Astrocyte (in vitro differentiated cells and primary cell): ENCODE measurements at regions not wholly inside any gene's neighbourhood (a gene's known extent, or its start where the extent isn't known, plus 50 kb on each side); places are given as distances from the start of the nearest gene placed in this dataset.

Experiments
- DNase-seq: peaks from one replicate; pipeline ENCODE4 v3.0.0-alpha.2; 2010; ENCODE audit warnings: low read depth
- FAIRE-seq: peaks from 2 replicates; lab custom pipeline; 2011; peaks lifted over from hg19 to GRCh38; lab: Jason Lieb, UNC
- H2AFZ ChIP-seq: 2 replicates; pipeline ENCODE4 v1.6.0; 2012; ENCODE audit warnings: low read depth, low read length, inconsistent platforms
- H3K27ac ChIP-seq: 2 replicates; pipeline ENCODE4 v1.5.1; 2011; ENCODE audit warnings: low read depth, low read length, inconsistent platforms
- H3K27me3 ChIP-seq: 2 replicates; pipeline ENCODE4 v1.6.0; 2011; ENCODE audit warnings: low read length, inconsistent platforms; ENCODE audit not compliant: insufficient read depth
- H3K36me3 ChIP-seq: 2 replicates; pipeline ENCODE4 v1.5.1; 2011; ENCODE audit warnings: low read length, inconsistent platforms; ENCODE audit not compliant: insufficient read depth
- H3K4me1 ChIP-seq: 2 replicates; pipeline ENCODE4 v1.5.1; 2011; ENCODE audit warnings: low read length, inconsistent platforms; ENCODE audit not compliant: insufficient read depth
- H3K4me2 ChIP-seq: 2 replicates; pipeline ENCODE4 v1.6.0; 2012; ENCODE audit warnings: low read length, inconsistent platforms
- H3K4me3 ChIP-seq: 2 replicates; pipeline ENCODE4 v1.5.1; 2011; ENCODE audit warnings: low read depth, mild to moderate bottlenecking, low read length, inconsistent platforms; ENCODE audit not compliant: insufficient read depth
- H3K79me2 ChIP-seq: 2 replicates; pipeline ENCODE4 v1.6.0; 2012; ENCODE audit warnings: mild to moderate bottlenecking, low read length, inconsistent platforms; ENCODE audit not compliant: insufficient read depth
- H3K9ac ChIP-seq: 2 replicates; pipeline ENCODE4 v1.6.0; 2012; ENCODE audit warnings: mild to moderate bottlenecking, low read length, inconsistent platforms
- H3K9me3 ChIP-seq: 2 replicates; pipeline ENCODE4 v1.5.1; 2012; ENCODE audit warnings: low read depth, mild to moderate bottlenecking, low read length, inconsistent platforms; ENCODE audit not compliant: insufficient read depth
- H4K20me1 ChIP-seq: 2 replicates; pipeline ENCODE4 v1.6.0; 2012; ENCODE audit warnings: low read length, inconsistent platforms; ENCODE audit not compliant: insufficient read depth
- H3K27ac Mint-ChIP-seq: one replicate; pipeline ENCODE4 v1.8.0; 2021; ENCODE audit warnings: mild to moderate bottlenecking, mixed read lengths; ENCODE audit not compliant: unreplicated experiment
- H3K27me3 Mint-ChIP-seq: one replicate; pipeline ENCODE4 v1.8.0; 2021; ENCODE audit warnings: low read depth, mixed read lengths; ENCODE audit not compliant: unreplicated experiment
- H3K36me3 Mint-ChIP-seq: one replicate; pipeline ENCODE4 v1.8.0; 2021; ENCODE audit warnings: low read depth, mixed read lengths; ENCODE audit not compliant: unreplicated experiment
- H3K4me1 Mint-ChIP-seq: one replicate; pipeline ENCODE4 v1.8.0; 2021; ENCODE audit warnings: low read depth, mixed read lengths; ENCODE audit not compliant: unreplicated experiment
- H3K4me3 Mint-ChIP-seq: one replicate; pipeline ENCODE4 v1.8.0; 2021; ENCODE audit warnings: mild to moderate bottlenecking, moderate library complexity, mixed read lengths; ENCODE audit not compliant: unreplicated experiment
- H3K9me3 Mint-ChIP-seq: one replicate; pipeline ENCODE4 v1.8.0; 2021; ENCODE audit warnings: mild to moderate bottlenecking, mixed read lengths; ENCODE audit not compliant: unreplicated experiment
- CTCF ChIP-seq: IDR thresholded peaks from 2 replicates; pipeline ENCODE4 v1.5.1; 2011; ENCODE audit warnings: low read depth, mild to moderate bottlenecking, inconsistent platforms, low read length, moderate library complexity; ENCODE audit not compliant: insufficient read depth
- EZH2 ChIP-seq: IDR thresholded peaks from 2 replicates; pipeline ENCODE4 v1.6.1; 2012; ENCODE audit warnings: mild to moderate bottlenecking, low read length, inconsistent platforms; ENCODE audit not compliant: insufficient read depth

DNA sequence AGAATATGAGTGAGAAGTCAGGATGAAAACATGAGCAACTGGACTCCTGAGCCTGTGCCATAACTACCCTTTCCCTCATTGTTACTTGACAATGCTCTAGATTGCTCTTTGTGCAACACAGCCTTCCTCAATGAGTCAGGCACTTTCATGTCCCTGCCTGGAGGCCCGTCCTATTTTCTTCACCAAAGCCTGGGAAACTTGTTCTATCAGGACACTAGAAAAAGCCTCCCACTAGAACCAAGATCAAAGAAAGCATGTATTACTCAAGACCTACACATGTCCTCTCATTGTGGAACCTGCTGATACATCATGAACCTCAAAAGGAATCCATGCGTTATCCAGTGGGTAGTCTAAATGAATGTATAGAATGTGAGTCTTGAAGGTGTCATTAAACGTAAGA lies 624.5 kb downstream of the TOX3 start:
- Histone ChIP-seq H3K9me3 (no peaks in the 10 kb centered on the region), H3K79me2 (no peaks in the 10 kb centered on the region), H3K36me3 (no peaks in the 10 kb centered on the region), H3K27me3 (no peaks in the 10 kb centered on the region), H3K4me3 (no peak overlapping the region), H3K27ac (no peak overlapping the region), H2AFZ (no peak overlapping the region), H3K9ac (no peak overlapping the region), H4K20me1 (no peaks in the 10 kb centered on the region), H3K4me2 (no peak overlapping the region), H3K4me1 (no peaks in the 10 kb centered on the region)
- no peak overlapping the region for H3K4me3 Mint-ChIP-seq
- FAIRE-seq (no peak), DNase-seq (no peak)
- no peaks in the 10 kb centered on the region for H3K36me3 Mint-ChIP-seq
- peaks cover 7% of the 10 kb centered on the region for H3K27me3 Mint-ChIP-seq
- H3K9me3 Mint-ChIP-seq, result no peaks in the 10 kb centered on the region
- H3K4me1 Mint-ChIP-seq, result no peaks in the 10 kb centered on the region
- no peak overlapping the region for H3K27ac Mint-ChIP-seq
- no peak for TF ChIP-seq CTCF
- TF ChIP-seq EZH2, result no peak

GRCh38 chr16:51919736-51920135 lies 627.2 kb downstream of the TOX3 start:
- no peaks in the 10 kb centered on the region for H4K20me1 ChIP-seq
- no peak overlapping the region for H3K27ac ChIP-seq
- no peak overlapping the region for H3K4me2 ChIP-seq
- TF ChIP-seq EZH2 (no peak), CTCF (no peak)
- H3K36me3 ChIP-seq, result no peaks in the 10 kb centered on the region
- no peaks in the 10 kb centered on the region for H3K4me1 Mint-ChIP-seq
- FAIRE-seq (no peak), DNase-seq (no peak)
- H3K27me3 Mint-ChIP-seq, result peaks cover 7% of the 10 kb centered on the region
- H3K4me3 ChIP-seq, result no peak overlapping the region
- no peaks in the 10 kb centered on the region for H3K4me1 ChIP-seq
- no peak overlapping the region for H3K27ac Mint-ChIP-seq
- H3K36me3 Mint-ChIP-seq, result no peaks in the 10 kb centered on the region
- no peak overlapping the region for H3K9ac ChIP-seq
- no peaks in the 10 kb centered on the region for H3K27me3 ChIP-seq
- H3K79me2 ChIP-seq, result no peaks in the 10 kb centered on the region
- H3K9me3 Mint-ChIP-seq, result no peaks in the 10 kb centered on the region
- no peaks in the 10 kb centered on the region for H3K9me3 ChIP-seq
- peak overlapping the region; percentile 18 for H2AFZ ChIP-seq
- no peak overlapping the region for H3K4me3 Mint-ChIP-seq

- peaks cover 4% of the 10 kb centered on the region for H3K27me3 Mint-ChIP-seq
- DNase-seq, result no peak
- H3K9me3 ChIP-seq, result no peaks in the 10 kb centered on the region
- H3K27ac ChIP-seq, result no peak overlapping the region
- no peak overlapping the region for H3K9ac ChIP-seq
- no peaks in the 10 kb centered on the region for H3K79me2 ChIP-seq
- no peak overlapping the region for H3K4me3 ChIP-seq
- H3K36me3 Mint-ChIP-seq, result no peaks in the 10 kb centered on the region
- no peaks in the 10 kb centered on the region for H3K4me1 ChIP-seq
- no peaks in the 10 kb centered on the region for H4K20me1 ChIP-seq
- no peak overlapping the region for H3K27ac Mint-ChIP-seq
- no peaks in the 10 kb centered on the region for H3K27me3 ChIP-seq
- no peaks in the 10 kb centered on the region for H3K9me3 Mint-ChIP-seq
- TF ChIP-seq CTCF (no peak), EZH2 (no peak)
- no peak overlapping the region for H2AFZ ChIP-seq
- H3K4me1 Mint-ChIP-seq, result no peaks in the 10 kb centered on the region
- no peak for FAIRE-seq
- no peak overlapping the region for H3K4me3 Mint-ChIP-seq
- H3K4me2 ChIP-seq, result no peak overlapping the region
- no peaks in the 10 kb centered on the region for H3K36me3 ChIP-seq
Observed at GRCh38 chr16:51916814-51917213, 630.1 kb downstream of the TOX3 start.
